HG03103 (cell line): ENCODE measurements at regions not wholly inside any gene's neighbourhood (a gene's known extent, or its start where the extent isn't known, plus 50 kb on each side); places are given as distances from the start of the nearest gene placed in this dataset.
"Not testable (repeated sequence)": the region's sequence is repeated elsewhere in the genome, so short reads cannot be mapped to it uniquely, and the experiment has no call there.

ENCODE experiments used
- ATAC-seq: cut with Tn5 transposase; IDR thresholded peaks from one replicate; pipeline ENCODE4 v1.9.1; 2021; ENCODE audit warnings: low read depth; ENCODE audit not compliant: unreplicated experiment

GRCh38 chr1:220420726-220421125, 107.2 kb upstream of the MARK1 start:
- ATAC-seq = no peak

DNA sequence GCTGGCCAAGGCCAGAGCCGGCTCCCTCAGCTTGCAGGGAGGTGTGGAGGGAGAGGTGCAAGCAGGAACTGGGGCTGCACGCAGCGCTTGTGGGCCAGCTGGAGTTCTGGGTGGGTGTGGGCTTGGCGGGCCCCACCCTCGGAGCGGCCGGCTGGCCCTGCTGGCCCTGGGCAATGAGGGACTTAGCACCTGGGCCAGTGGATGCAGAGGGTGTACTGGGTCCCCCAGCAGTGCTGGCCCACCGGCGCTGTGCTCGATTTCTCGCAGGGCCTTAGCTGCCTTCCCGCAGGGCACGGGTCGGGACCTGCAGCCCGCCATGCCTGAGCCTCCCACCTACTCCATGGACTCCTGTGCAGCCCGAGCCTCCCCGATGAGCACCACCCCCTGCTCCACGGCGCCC, 115.6 kb upstream of the MARK1 start:
- ATAC-seq = not testable (repeated sequence)

GRCh38 chr1:220410611-220411010, 117.3 kb upstream of the MARK1 start:
- ATAC-seq = no peak

GRCh38 chr1:220409771-220410595, 118.0 kb upstream of the MARK1 start:
- no peak for ATAC-seq

DNA sequence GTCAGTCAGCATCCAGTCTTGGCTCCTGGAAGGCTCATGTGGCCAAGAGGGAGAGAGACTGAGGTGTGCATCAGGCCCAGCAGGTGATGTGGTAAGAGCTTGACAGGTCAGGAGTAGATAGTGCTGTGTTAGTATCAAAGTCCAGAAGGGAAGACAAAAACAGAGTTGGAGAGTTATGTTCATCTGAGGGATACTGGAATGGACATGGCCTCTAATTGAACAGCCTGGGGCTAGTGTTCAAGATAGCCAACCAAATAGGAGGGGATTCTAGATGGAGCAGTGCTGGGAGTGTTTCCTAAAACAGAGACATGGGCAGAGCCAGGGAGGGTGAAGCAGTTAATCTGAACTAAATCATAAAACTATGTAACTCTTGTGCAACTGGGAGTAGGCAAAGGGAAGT, 120.7 kb upstream of the MARK1 start:
- ATAC-seq = no peak

GRCh38 chr1:220398238-220398637, 126.0 kb upstream of the RAB3GAP2 start:
- ATAC-seq = no peak

GRCh38 chr1:220391491-220391890, 119.2 kb upstream of the RAB3GAP2 start:
- ATAC-seq = no peak

DNA sequence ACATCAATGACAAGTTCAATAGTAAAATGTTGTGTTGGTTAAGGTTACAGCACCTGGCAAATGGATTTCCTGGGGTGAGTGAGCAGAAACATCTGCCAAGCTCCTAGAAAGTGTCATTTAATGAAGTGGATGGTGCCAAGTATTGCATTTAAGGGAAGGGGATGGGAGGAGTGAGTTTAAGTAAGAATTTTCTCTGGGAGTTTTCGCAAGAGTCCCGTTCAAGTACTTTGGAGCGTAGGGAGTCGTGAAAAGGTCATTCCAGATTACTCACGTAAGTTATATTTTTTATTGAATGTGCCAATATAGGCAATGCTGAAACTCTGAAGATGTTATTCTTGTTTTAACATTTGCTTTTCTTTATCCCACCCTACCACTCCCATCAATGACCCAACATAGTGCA, 117.4 kb upstream of the RAB3GAP2 start:
- ATAC-seq = no peak

- ATAC-seq = no peak
Observed at GRCh38 chr1:220386494-220387195, 114.4 kb upstream of the RAB3GAP2 start.

DNA sequence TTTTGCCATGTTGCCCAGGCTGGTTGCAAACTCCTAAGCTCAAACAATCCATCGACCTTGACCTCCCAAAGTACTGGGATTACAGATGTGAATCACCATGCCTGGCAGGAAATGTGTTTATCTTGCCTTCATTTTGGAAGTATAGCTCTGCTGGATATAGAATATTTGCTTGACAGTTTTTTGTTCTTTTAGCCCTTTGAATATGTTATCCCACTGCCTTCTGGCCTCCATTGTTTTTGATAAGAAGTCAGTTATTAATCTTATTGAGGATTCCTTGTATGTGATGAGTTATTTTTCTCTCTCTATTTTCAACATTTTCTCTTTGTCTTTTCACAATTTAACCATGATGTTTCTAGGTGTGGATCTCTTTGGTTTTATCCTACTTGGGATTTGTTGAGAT, 112.9 kb upstream of the RAB3GAP2 start:
- no peak for ATAC-seq

- ATAC-seq = no peak
Observed at GRCh38 chr1:220382994-220383393, 110.7 kb upstream of the RAB3GAP2 start.

DNA sequence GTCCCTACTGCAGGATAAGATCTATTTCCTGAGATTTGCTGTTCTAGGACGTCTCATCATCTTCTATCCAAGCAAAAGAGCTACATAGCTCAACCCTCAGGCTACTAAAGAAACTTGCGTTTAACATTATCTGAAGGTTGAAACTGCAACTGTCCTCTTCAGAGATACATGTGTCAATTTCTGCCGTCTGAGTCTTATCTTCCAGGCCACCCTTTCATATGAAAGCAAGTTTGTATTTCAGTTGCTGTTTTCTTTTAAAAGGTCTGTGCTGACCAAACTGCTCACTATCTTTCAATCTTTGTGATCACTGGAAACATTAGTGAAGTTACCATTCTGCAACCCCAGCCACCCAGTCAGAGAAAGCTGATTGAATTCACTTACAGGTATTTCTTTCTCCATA, 108.6 kb upstream of the RAB3GAP2 start:
- no peak for ATAC-seq

- ATAC-seq = no peak
Observed at GRCh38 chr1:220378571-220379302, 106.5 kb upstream of the RAB3GAP2 start.

DNA sequence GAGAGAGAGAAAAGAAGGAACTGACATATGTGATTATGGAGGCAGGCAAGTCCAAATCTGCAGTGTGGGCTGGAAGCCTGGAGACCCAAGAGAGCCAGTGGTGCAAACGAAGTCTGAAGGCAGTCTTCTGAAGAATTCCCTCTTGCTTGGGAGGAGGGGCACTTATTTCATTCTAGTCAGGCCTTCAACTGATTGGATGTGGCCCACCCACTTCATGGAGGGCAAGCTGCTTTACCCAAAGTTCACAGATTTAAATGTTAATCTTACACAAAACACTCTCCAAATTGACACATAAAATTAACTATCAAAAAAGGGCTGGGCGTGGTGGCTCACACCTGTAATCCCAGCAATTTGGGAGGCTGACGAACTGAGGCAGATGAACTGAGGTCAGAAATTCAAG, 103.5 kb upstream of the RAB3GAP2 start:
- ATAC-seq = no peak

GRCh38 chr1:220374449-220374848, 102.2 kb upstream of the RAB3GAP2 start:
- ATAC-seq = no peak

GRCh38 chr1:220372451-220372850, 100.2 kb upstream of the RAB3GAP2 start:
- no peak for ATAC-seq

DNA sequence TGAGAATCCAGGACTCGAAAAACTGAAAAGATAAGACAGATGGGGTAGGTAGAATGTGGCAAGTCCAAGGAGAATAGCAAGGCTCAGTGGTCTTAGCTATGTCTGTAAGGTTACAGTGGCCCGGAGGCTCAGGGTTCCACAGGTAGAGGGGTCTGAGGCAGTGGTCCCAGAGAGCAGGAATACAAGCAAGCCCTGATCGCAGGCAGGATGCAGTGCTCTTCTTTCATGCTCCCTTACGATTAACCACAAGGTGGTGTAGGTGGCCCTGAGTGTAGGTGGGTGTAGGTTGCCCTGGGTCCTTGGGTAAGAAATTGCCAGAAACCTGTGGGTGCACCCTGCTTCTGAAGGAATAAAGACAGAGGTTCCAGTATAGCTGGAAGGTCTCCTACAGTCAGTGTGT, 99.1 kb upstream of the RAB3GAP2 start:
- no peak for ATAC-seq

GRCh38 chr1:220370041-220370700, 97.9 kb upstream of the RAB3GAP2 start:
- no peak for ATAC-seq

GRCh38 chr1:220369511-220369910, 97.3 kb upstream of the RAB3GAP2 start:
- no peak for ATAC-seq

- ATAC-seq = no peak
Observed at GRCh38 chr1:220368352-220369265, 96.4 kb upstream of the RAB3GAP2 start.
